Gastroesophageal sphincter (tissue), 4 donors: ENCODE measurements at regions not wholly inside any gene's neighbourhood (a gene's known extent, or its start where the extent isn't known, plus 50 kb on each side); places are given as distances from the start of the nearest gene placed in this dataset.

Experiments
- ATAC-seq: fragments of 150-250 bp; one replicate; pipeline ENCODE4 v1.9.1; 2016; ENCODE audit warnings: mild to moderate bottlenecking, moderate library complexity
- H3K27ac ChIP-seq, 4 donors: fragments of 200-600 bp; sonication (generic) in 3 of 4; 1 replicate in 3 of 4; 2 replicates in 1 of 4; pipeline ENCODE4 v1.5.1; 2016 to 2019
- H3K27me3 ChIP-seq: fragments of 200-600 bp; sonication (generic); one replicate; pipeline ENCODE4 v1.5.1; 2019
- H3K36me3 ChIP-seq, 2 donors: fragments of 200-600 bp; sonication (generic); one replicate each; pipeline ENCODE4 v1.5.1; 2019; ENCODE audit warnings: control low read depth in 1 of 2
- H3K4me1 ChIP-seq, 3 donors: fragments of 200-600 bp; sonication (generic); 1 replicate in 2 of 3; 2 replicates in 1 of 3; pipeline ENCODE4 v1.5.1; 2016 to 2019; ENCODE audit warnings: control low read depth in 2 of 3
- H3K4me3 ChIP-seq, 2 donors: fragments of 200-600 bp; sonication (generic); one replicate each; pipeline ENCODE4 v1.5.1; 2019; ENCODE audit warnings: mild to moderate bottlenecking in 1 of 2, moderate library complexity in 1 of 2
- H3K9me3 ChIP-seq, 3 donors: fragments of 200-600 bp; sonication (generic); one replicate each; pipeline ENCODE4 v1.5.1; 2017 to 2019; ENCODE audit warnings: control low read depth in 2 of 3
- EP300 ChIP-seq: sonication (generic); formaldehyde crosslinking; IDR thresholded peaks from one replicate; pipeline ENCODE4 v1.6.1; 2017; ENCODE audit warnings: antibody characterized with exemption, mild to moderate bottlenecking
- POLR2A ChIP-seq, 2 donors: fragments of 450-650 bp; IDR thresholded peaks; one replicate each; pipeline ENCODE4 v1.6.1; 2017; ENCODE audit warnings: antibody characterized with exemption in 2 of 2, mild to moderate bottlenecking in 2 of 2, moderate library complexity in 1 of 2
- POLR2AphosphoS5 ChIP-seq: sonication (generic); formaldehyde crosslinking; IDR thresholded peaks from one replicate; pipeline ENCODE4 v1.6.1; 2017; ENCODE audit warnings: antibody characterized with exemption
- WGBS, 2 donors: methylation state at CpG; one replicate each; pipeline ENCODE4 v1.1.5; 2018; ENCODE audit warnings: low coverage in 1 of 2; 5-methylcytosine and 5-hydroxymethylcytosine counted together
- TF ChIP-seq, protein P1 (sequence below), 4 experiments: fragments of 200-600 bp in 2 of 4; fragments of 450-650 bp in 2 of 4; sonication (generic) in 1 of 4; IDR thresholded peaks; one replicate each; pipeline ENCODE4 v1.5.1; 2017 to 2019; ENCODE audit warnings: antibody characterized with exemption in 4 of 4, mild to moderate bottlenecking in 2 of 4, moderate library complexity in 2 of 4

DNA sequence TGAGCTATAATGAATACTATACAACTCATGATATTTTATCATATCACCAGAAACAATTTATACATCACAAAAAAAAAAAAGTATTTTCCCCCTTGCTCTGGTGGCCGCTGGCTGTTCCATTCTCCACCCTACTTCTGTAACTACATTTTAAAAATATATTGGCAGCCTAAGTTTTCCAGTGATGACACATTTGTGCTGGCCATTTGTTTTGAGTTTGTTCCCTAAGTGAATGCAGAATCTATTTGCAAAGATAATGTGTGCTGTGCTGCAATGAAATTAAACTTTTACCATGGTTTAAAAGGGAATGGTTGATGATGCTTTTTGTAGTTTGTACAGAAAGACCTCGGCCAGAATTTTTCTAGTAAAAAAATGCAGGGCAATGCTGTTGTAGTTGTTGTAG lies 1092.8 kb downstream of the TMTC2 start:
- H3K4me1 ChIP-seq: no peaks in the 10 kb centered on the region
- no peak overlapping the region for H3K27ac ChIP-seq
- ATAC-seq: no peak
- WGBS, 2 donors: 68 to 73% methylated on average over 2 of the region's 2 CpGs
- H3K27me3 ChIP-seq: no peaks in the 10 kb centered on the region
- no peak for TF ChIP-seq EP300
- no peak for TF ChIP-seq POLR2A (IDR thresholded peaks at IDR 0.05)
- TF ChIP-seq POLR2AphosphoS5: no peak
- TF ChIP-seq, protein P1, sequence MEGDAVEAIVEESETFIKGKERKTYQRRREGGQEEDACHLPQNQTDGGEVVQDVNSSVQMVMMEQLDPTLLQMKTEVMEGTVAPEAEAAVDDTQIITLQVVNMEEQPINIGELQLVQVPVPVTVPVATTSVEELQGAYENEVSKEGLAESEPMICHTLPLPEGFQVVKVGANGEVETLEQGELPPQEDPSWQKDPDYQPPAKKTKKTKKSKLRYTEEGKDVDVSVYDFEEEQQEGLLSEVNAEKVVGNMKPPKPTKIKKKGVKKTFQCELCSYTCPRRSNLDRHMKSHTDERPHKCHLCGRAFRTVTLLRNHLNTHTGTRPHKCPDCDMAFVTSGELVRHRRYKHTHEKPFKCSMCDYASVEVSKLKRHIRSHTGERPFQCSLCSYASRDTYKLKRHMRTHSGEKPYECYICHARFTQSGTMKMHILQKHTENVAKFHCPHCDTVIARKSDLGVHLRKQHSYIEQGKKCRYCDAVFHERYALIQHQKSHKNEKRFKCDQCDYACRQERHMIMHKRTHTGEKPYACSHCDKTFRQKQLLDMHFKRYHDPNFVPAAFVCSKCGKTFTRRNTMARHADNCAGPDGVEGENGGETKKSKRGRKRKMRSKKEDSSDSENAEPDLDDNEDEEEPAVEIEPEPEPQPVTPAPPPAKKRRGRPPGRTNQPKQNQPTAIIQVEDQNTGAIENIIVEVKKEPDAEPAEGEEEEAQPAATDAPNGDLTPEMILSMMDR (IDR thresholded peaks at IDR 0.05): no peak
- no peaks in the 10 kb centered on the region for H3K9me3 ChIP-seq
- no peaks in the 10 kb centered on the region for H3K36me3 ChIP-seq
- no peak overlapping the region for H3K4me3 ChIP-seq

DNA sequence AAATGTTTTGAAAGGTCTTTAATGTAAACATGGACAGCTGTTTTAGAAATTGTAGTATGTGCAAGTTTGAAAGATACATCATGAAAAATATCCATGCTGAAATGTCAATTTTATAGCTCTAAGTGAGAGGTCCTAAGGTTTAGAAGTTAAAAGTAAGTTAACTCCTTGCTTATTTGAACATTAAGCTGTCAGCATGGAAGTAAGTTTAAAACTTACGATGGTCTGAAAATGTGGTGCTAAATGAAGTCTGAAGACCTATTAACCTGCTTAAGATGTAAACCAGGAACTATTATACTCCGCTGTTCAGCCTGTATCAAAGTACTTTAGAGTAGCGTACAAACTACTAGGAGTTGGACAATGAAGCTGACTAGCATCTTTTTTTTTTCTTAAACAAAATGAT lies 1082.4 kb downstream of the TMTC2 start:
- Histone ChIP-seq H3K4me3 (no peak overlapping the region), H3K36me3 (no peaks in the 10 kb centered on the region), H3K27me3 (no peaks in the 10 kb centered on the region), H3K9me3 (peaks cover 0 to 23% (median 0%) of the 10 kb centered on the region in 3 donors), H3K4me1 (no peaks in the 10 kb centered on the region), H3K27ac (no peak overlapping the region)
- no peak for ATAC-seq
- TF ChIP-seq, protein P1 (IDR thresholded peaks at IDR 0.05): no peak
- no peak for TF ChIP-seq POLR2AphosphoS5
- no peak for TF ChIP-seq POLR2A (IDR thresholded peaks at IDR 0.05)
- TF ChIP-seq EP300: no peak
- WGBS, 2 donors: 75 to 77% methylated on average over 3 of the region's 3 CpGs

DNA sequence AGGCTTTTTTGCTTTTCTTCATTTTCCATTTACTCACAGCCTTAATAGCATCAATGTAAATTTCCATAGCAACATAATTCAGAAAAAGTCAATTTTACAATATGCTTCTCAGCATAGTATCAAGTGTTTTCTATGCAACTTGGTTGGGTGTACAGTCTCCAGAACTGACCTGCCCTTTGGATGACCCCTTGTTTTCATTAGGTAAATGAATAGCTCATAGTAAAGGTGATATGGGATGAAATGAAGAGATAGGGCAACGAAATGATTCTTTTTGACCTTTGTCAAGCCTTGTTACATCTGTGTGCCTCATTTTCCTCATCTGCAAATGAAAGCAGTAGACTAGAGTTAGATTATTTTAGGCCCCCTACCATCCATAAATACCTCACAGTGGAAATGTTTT lies 1081.0 kb downstream of the TMTC2 start:
- H3K9me3 ChIP-seq: peaks cover 0 to 20% (median 0%) of the 10 kb centered on the region in 3 donors
- no peaks in the 10 kb centered on the region for H3K27me3 ChIP-seq
- no peaks in the 10 kb centered on the region for H3K4me1 ChIP-seq
- H3K27ac ChIP-seq: no peak overlapping the region
- TF ChIP-seq POLR2AphosphoS5: no peak
- ATAC-seq: no peak
- H3K36me3 ChIP-seq: no peaks in the 10 kb centered on the region
- WGBS, 2 donors: 62 to 73% methylated on average over 1 of the region's 1 CpG
- H3K4me3 ChIP-seq: no peak overlapping the region

DNA sequence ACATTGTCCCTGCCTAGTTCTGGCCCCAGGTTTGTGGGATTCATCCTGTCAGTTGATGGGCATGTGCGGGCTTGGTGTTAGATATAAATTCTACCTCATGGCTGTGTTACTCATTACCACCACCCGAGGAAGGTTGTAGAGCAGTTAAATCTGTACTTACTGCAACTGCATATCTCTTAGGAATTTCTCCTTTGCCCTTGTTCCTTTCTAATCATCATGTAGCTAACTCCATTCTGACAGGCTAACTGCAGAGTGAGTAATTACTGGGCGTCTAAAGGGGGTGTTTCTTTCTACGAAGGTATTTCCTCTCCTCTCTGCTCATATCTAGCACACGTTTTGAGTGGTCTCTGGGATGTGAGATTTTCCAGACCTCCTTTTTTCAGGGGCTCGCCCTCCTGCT lies 1076.7 kb downstream of the TMTC2 start:
- Histone ChIP-seq H3K4me3 (no peak overlapping the region), H3K27me3 (no peaks in the 10 kb centered on the region), H3K27ac (no peak overlapping the region), H3K36me3 (no peaks in the 10 kb centered on the region), H3K9me3 (peaks cover 0 to 14% (median 0%) of the 10 kb centered on the region in 3 donors), H3K4me1 (no peaks in the 10 kb centered on the region)
- TF ChIP-seq POLR2A (IDR thresholded peaks at IDR 0.05) (no peak), EP300 (no peak)
- no peak for ATAC-seq
- WGBS, 2 donors: 42 to 90% methylated on average over 3 to 6 of the region's 6 CpGs

DNA sequence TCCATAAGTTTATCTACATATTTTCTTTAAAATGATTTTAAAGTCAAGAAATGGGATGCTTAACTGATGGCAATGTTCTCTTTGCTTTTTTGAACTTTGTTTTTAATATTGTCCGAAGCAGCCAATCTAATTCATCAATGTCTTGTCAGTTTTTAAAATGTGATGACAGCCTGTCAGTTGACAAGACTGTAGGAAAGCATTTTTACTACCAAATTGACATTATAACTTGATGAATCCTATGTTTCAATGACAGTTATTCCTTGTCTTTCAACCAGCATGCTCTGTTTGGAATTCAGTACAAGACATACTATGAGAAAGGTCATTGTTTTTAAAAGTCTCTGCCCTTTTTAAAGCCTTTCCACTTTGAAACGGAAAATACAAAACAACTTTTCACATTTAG lies 1073.2 kb downstream of the TMTC2 start:
- TF ChIP-seq POLR2AphosphoS5: no peak
- TF ChIP-seq, protein P1 (IDR thresholded peaks at IDR 0.05): no peak
- Histone ChIP-seq H3K4me1 (no peaks in the 10 kb centered on the region), H3K27me3 (no peaks in the 10 kb centered on the region), H3K9me3 (peaks cover 0 to 14% (median 0%) of the 10 kb centered on the region in 3 donors), H3K36me3 (no peaks in the 10 kb centered on the region), H3K27ac (no peak overlapping the region), H3K4me3 (no peak overlapping the region)
- ATAC-seq: no peak
- WGBS, 2 donors: 77 to 78% methylated on average over 2 of the region's 2 CpGs

DNA sequence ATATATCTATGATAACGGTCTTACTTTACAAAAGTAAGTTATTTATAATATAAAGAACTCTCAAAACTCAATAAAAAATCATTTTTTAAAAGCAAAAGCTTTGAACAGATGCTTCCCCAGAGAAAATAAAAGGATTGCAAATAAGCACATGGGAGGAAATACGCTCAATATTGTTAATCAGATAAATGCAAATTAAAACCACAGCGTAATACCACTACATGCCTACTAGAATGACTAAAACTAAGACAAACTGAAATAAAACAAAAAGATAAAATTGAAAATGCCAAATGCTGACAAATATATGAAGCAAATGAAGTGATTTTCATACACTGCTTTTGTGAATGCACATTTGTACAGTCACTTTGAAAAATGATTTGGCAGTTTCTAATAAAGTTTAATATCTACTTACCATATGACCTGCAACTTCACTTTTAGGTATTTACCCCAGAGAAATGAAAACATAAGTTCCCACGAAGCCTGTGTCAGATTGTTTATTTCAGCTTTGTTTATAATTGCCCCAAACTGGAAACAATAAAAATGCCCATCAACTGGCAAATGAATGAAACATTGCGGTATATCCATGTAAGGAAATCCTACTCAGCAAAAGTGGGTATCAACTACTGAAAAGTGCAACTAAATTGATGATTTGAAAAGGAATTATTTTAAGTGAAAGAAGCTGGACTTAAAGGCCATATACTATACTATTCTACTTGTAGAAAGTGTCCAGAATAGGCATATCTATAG lies 1072.4 kb downstream of the TMTC2 start:
- 57 to 84% methylated on average over 5 of the region's 5 CpGs for WGBS, 2 donors
- ATAC-seq: no peak
- no peak overlapping the region for H3K4me3 ChIP-seq
- H3K9me3 ChIP-seq: peaks cover 0 to 14% (median 0%) of the 10 kb centered on the region in 3 donors
- H3K36me3 ChIP-seq: no peaks in the 10 kb centered on the region
- TF ChIP-seq, protein P1 (IDR thresholded peaks at IDR 0.05): no peak
- no peak for TF ChIP-seq POLR2AphosphoS5
- no peak for TF ChIP-seq EP300
- TF ChIP-seq POLR2A (IDR thresholded peaks at IDR 0.05): no peak
- no peak overlapping the region for H3K27ac ChIP-seq
- H3K4me1 ChIP-seq: no peaks in the 10 kb centered on the region
- H3K27me3 ChIP-seq: no peaks in the 10 kb centered on the region
